ENCODE measurements at regions not wholly inside any gene's neighbourhood (a gene's known extent, or its start where the extent isn't known, plus 50 kb on each side); places are given as distances from the start of the nearest gene placed in this dataset.
"Not testable (repeated sequence)": the region's sequence is repeated elsewhere in the genome, so short reads cannot be mapped to it uniquely, and the experiment has no call there.

DNA sequence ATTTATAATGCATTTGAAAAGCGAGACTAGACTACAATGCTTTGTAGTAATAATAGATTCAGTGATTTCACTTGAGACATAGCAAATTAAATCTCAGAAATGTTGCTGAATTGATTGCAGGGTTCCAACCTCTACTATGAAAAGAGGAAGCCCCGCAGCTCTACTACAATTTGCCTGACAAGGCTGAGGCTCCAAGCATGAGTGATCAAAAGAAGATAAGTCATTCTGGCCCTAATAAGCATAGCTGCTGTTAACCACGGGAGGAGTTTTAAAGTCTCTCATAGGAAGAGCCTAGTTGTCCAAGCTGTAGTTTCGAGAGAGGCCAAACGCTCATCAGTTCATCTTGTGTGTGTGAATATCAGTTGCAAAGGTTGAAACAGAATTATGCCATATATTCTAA is 920.6 kb downstream of the SPATA31A7 start:
- POLR2A ChIA-PET (ENCODE audit: partially characterized antibody); CTCF ChIA-PET (ENCODE audit: partially characterized antibody): not testable (repeated sequence)

DNA sequence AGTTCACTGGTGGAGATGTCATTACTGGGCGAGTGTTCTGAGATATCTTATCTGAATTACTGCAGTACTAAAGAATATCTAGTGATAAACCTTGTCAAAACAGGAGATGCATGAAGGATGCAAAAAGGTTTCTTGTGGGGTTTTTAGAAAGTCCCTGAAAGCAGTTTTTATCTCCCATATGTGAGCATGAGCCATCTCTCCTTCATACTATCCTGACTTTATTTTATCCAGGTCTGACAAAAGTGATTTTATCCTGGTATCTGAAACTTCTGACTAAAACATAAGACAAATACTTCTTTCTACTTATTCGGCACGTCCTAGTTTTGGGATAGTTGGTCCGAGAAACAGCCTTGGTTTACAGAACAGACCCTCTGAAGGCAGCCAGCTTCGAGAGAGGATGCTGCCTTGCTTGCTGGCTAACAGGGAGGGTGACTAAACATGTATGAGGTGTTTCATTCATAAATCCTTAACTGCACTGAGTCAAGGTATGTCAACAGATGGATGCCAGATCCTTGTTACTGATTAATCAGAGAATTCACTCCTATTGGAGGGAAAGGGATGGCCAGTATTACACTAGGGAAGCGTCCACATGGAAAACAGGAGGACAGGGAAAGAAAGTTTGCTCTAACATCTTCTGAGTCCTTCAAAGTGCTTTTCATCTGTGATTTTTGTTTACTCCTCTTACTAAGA is 927.3 kb downstream of the SPATA31A7 start:
- H3K4me3 Mint-ChIP-seq; H3K36me3 Mint-ChIP-seq; H3K4me3 ChIP-seq (ENCODE audit: low read length in 2 of 2); DNase-seq; intact Hi-C loops (cut with micrococcal nuclease); H3K36me3 ChIP-seq (ENCODE audit: insufficient read depth, low read length); H3K4me1 ChIP-seq (ENCODE audit: insufficient read depth, low read length); H3K27ac ChIP-seq (ENCODE audit: low read depth, low read length); H3K27ac Mint-ChIP-seq; CTCF ChIA-PET (ENCODE audit: partially characterized antibody); H3K4me1 Mint-ChIP-seq; H3K27me3 ChIP-seq (ENCODE audit: insufficient read depth, low read length); H3K9me3 ChIP-seq (ENCODE audit: control insufficient read depth in 1 of 2, low read length in 2 of 2); H3K9me3 Mint-ChIP-seq; POLR2A ChIA-PET (ENCODE audit: partially characterized antibody); H3K27me3 Mint-ChIP-seq: not testable (repeated sequence)

More for the DNA sequence above, 920.6 kb downstream of the SPATA31A7 start:
- H3K4me3 Mint-ChIP-seq; H3K9me3 ChIP-seq (ENCODE audit: control insufficient read depth in 1 of 2, low read length in 2 of 2); H3K9me3 Mint-ChIP-seq; intact Hi-C loops (cut with micrococcal nuclease); H3K27me3 ChIP-seq (ENCODE audit: insufficient read depth, low read length); H3K36me3 Mint-ChIP-seq; H3K4me1 ChIP-seq (ENCODE audit: insufficient read depth, low read length); H3K27ac Mint-ChIP-seq; H3K27ac ChIP-seq (ENCODE audit: low read depth, low read length); H3K4me3 ChIP-seq (ENCODE audit: low read length in 2 of 2); DNase-seq; H3K36me3 ChIP-seq (ENCODE audit: insufficient read depth, low read length); H3K27me3 Mint-ChIP-seq; H3K4me1 Mint-ChIP-seq: not testable (repeated sequence)

DNA sequence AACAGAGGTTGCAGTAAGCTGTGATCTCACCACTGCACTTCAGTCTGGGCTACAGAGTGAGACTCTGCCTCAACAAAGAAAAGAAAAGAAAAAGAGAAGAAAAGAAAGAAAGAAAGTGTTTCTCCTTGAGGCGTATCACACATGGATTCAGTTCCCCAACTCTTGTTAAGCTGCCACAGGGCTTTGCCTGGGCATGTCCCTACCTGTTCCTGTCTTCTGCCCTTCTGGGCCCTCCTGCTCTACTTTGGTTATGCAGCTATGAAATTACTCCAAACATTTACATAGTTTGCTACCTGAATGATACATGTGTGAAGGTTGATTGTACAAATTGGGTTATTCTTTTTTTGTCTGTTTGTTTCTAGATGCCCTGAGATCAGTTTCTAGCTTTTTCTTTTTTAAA is 929.8 kb downstream of the SPATA31A7 start:
- intact Hi-C loops (cut with micrococcal nuclease); H3K9me3 ChIP-seq (ENCODE audit: control insufficient read depth in 1 of 2, low read length in 2 of 2); H3K27ac ChIP-seq (ENCODE audit: low read depth, low read length); CTCF ChIA-PET (ENCODE audit: partially characterized antibody); H3K9me3 Mint-ChIP-seq; H3K27ac Mint-ChIP-seq; DNase-seq; H3K36me3 Mint-ChIP-seq; H3K4me1 Mint-ChIP-seq; POLR2A ChIA-PET (ENCODE audit: partially characterized antibody); H3K4me3 Mint-ChIP-seq; H3K4me1 ChIP-seq (ENCODE audit: insufficient read depth, low read length); H3K27me3 ChIP-seq (ENCODE audit: insufficient read depth, low read length); H3K36me3 ChIP-seq (ENCODE audit: insufficient read depth, low read length); H3K4me3 ChIP-seq (ENCODE audit: low read length in 2 of 2); H3K27me3 Mint-ChIP-seq: not testable (repeated sequence)

DNA sequence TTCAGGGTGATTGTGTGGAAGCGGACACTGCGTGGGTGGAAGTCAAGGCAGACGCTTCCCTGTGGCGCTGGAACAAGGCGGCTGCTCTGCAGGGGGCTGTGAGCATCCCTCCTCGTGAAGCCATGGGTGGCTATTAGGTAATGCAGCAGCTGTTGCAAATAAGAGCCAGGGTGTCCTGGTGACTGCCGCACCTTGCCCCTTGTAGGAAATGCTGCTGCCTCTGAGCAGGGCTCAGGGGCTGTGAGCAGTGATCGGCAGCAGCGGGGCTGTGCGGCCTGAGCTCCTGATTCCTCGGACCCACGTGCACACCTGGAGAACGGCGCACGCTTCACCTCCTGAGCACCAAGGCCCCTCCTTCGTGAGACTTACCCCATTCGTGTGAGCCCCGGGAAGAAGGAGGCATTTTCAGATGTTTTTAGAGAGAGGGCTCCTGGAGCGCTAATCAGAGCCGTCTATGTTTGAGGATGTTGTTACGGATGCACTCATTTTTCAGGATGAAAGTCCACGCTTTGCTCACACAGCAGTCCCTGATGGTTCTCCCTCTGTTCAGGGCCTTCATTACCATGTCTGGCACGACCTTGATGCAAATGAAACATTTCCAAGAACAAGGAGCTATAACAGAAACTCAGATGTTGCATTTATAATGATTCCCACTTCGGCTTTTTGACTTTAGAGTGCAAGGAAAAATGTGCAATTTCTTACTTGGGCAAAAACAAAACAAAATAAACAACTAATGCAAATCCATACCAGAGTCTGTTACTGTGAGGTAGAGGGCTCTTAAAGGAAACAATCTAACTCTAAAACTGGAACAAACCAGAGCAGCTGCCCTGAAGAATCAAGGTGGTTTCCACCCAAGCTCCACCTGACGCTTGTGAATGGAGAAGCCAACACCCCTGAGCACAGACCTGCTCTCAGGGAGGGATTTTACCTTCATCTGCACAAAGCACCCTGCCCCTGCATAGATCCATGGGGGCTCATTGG is 936.1 kb downstream of the SPATA31A7 start:
- H3K4me1 Mint-ChIP-seq; H3K36me3 ChIP-seq (ENCODE audit: insufficient read depth, low read length); H3K4me1 ChIP-seq (ENCODE audit: insufficient read depth, low read length); H3K4me3 Mint-ChIP-seq; H3K9me3 Mint-ChIP-seq; H3K27me3 ChIP-seq (ENCODE audit: insufficient read depth, low read length); H3K27me3 Mint-ChIP-seq; H3K27ac ChIP-seq (ENCODE audit: low read depth, low read length); H3K4me3 ChIP-seq (ENCODE audit: low read length in 2 of 2); CTCF ChIA-PET (ENCODE audit: partially characterized antibody); DNase-seq; POLR2A ChIA-PET (ENCODE audit: partially characterized antibody); H3K27ac Mint-ChIP-seq; H3K36me3 Mint-ChIP-seq; H3K9me3 ChIP-seq (ENCODE audit: control insufficient read depth in 1 of 2, low read length in 2 of 2); intact Hi-C loops (cut with micrococcal nuclease): not testable (repeated sequence)

DNA sequence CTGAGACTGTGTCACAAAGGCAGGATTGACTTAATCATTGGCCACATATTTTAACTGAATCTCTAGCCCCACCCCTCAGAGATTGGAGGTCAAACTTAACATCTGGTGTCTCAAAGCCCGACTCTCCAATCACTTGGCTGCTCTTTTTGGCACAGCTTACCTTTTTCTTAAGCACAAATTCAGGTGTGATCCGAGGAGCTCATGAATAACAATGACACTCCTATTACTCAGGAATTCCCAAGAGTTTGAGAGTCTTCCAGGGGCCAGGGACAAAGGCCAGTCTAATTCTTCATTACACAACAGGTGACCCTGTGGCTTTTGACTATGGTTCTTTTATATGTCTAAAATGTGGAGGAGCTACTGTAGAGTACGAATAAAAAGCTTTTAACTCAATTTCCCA is 945.2 kb downstream of the SPATA31A7 start:
- H3K27ac ChIP-seq (ENCODE audit: low read depth, low read length); DNase-seq; POLR2A ChIA-PET (ENCODE audit: partially characterized antibody); H3K4me1 ChIP-seq (ENCODE audit: insufficient read depth, low read length); H3K9me3 Mint-ChIP-seq; H3K27me3 Mint-ChIP-seq; H3K27ac Mint-ChIP-seq; H3K36me3 ChIP-seq (ENCODE audit: insufficient read depth, low read length); intact Hi-C loops (cut with micrococcal nuclease); H3K4me1 Mint-ChIP-seq; H3K4me3 ChIP-seq (ENCODE audit: low read length in 2 of 2); H3K27me3 ChIP-seq (ENCODE audit: insufficient read depth, low read length); CTCF ChIA-PET (ENCODE audit: partially characterized antibody); H3K4me3 Mint-ChIP-seq; H3K36me3 Mint-ChIP-seq; H3K9me3 ChIP-seq (ENCODE audit: control insufficient read depth in 1 of 2, low read length in 2 of 2): not testable (repeated sequence)

DNA sequence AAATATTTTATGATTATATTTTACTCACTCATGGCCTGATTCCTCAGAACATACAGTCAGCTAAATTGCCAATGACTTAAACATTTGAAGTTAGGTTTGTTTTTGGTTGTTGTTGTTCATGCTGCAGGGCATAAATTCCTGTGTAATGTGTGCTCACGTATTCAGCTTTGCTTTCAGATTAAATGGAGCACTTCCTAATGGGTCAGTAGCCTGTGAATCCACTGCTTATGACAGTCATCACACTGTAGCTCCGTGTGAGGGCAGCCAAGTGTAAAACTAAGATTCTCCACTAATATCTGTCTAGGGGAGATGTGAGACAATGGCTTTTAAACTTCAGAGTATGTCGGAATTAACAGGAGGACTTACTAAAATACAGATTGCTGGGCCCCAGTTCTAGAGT is 955.8 kb downstream of the SPATA31A7 start:
- H3K4me1 Mint-ChIP-seq; intact Hi-C loops (cut with micrococcal nuclease); H3K27ac ChIP-seq (ENCODE audit: low read depth, low read length); H3K27me3 Mint-ChIP-seq; H3K4me3 ChIP-seq (ENCODE audit: low read length in 2 of 2); H3K27ac Mint-ChIP-seq; H3K9me3 ChIP-seq (ENCODE audit: control insufficient read depth in 1 of 2, low read length in 2 of 2); POLR2A ChIA-PET (ENCODE audit: partially characterized antibody); H3K36me3 Mint-ChIP-seq; DNase-seq; H3K36me3 ChIP-seq (ENCODE audit: insufficient read depth, low read length); H3K4me3 Mint-ChIP-seq; H3K4me1 ChIP-seq (ENCODE audit: insufficient read depth, low read length); H3K27me3 ChIP-seq (ENCODE audit: insufficient read depth, low read length); H3K9me3 Mint-ChIP-seq; CTCF ChIA-PET (ENCODE audit: partially characterized antibody): not testable (repeated sequence)
